Right lobe of liver (tissue), 4 donors: ENCODE measurements at regions not wholly inside any gene's neighbourhood (a gene's known extent, or its start where the extent isn't known, plus 50 kb on each side); places are given as distances from the start of the nearest gene placed in this dataset.

Experiments used
- POLR2A ChIP-seq: fragments of 450-650 bp; IDR thresholded peaks from one replicate; pipeline ENCODE4 v1.6.1; 2017; ENCODE audit warnings: antibody characterized with exemption, mild to moderate bottlenecking
- TF ChIP-seq, protein P1 (sequence below), 4 donors: fragments of 200-600 bp in 3 of 4; fragments of 450-650 bp in 1 of 4; IDR thresholded peaks; one replicate each; pipeline versions ENCODE4 v1.5.1 to v1.8.0; 2016 to 2022; ENCODE audit warnings: antibody characterized with exemption in 4 of 4, mild to moderate bottlenecking in 2 of 4
- donor health status: DM: no; HTN: no; CAD: no.
- donor health status: DM: no; HTN: no; CAD: no.
- donor health status: DM: no; HTN: yes; CAD: no.

DNA sequence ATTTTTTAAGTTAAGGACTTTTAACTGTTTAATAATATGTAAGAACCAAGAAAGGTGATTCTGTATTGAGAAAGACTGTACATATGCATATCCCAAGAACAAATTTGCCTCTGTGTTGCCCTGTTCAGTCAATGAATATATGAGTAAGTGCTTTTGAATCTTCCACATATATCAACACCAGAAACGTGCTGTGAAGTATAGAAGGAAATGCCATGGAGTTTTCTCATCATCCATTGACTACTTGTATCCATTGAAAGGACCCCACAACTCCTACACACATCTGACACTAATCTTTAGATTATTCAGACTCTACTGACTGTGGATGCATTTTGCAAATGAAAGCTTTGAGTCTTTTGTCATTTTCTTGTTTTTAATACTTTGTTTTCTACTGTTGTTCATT, 366.9 kb downstream of the S1PR1 start:
- TF ChIP-seq, protein P1, sequence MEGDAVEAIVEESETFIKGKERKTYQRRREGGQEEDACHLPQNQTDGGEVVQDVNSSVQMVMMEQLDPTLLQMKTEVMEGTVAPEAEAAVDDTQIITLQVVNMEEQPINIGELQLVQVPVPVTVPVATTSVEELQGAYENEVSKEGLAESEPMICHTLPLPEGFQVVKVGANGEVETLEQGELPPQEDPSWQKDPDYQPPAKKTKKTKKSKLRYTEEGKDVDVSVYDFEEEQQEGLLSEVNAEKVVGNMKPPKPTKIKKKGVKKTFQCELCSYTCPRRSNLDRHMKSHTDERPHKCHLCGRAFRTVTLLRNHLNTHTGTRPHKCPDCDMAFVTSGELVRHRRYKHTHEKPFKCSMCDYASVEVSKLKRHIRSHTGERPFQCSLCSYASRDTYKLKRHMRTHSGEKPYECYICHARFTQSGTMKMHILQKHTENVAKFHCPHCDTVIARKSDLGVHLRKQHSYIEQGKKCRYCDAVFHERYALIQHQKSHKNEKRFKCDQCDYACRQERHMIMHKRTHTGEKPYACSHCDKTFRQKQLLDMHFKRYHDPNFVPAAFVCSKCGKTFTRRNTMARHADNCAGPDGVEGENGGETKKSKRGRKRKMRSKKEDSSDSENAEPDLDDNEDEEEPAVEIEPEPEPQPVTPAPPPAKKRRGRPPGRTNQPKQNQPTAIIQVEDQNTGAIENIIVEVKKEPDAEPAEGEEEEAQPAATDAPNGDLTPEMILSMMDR (IDR thresholded peaks at IDR 0.05): no peak
- TF ChIP-seq POLR2A: no peak
